ENCODE measurements at regions not wholly inside any gene's neighbourhood (a gene's known extent, or its start where the extent isn't known, plus 50 kb on each side); places are given as distances from the start of the nearest gene placed in this dataset.

DNA sequence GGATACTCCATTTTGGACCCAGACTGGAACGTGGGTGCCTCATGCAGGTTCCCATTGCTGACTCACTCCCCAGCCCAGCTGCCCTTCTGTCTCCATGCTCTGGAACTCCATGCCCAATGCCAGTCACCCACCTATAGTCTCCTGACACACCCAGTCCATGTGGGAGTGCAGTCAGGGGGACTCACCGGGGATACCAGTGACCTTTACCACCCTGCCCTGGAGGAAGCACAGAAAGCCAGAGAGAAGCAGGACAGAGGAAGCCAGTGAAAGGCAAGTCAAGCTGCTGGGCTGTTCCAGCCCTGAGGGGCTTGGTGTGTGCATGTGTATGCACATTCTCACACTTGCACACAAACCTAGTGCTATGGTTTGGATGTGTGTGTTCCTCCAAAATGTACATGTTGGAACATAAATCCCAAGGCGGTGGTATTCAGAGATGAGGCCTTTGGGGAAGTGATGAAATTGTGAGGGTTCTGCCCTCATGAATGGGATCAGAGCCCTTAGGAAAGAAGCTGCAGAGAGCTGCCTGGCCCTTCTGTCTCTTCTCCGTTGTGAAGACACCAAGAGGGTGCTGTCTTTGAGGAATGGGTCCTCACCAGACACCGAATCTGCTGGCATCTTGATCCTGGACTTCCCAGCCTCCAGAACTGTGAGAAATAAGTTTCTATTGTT lies 121.4 kb upstream of the MAFB start:
- Mint-ChIP-seq H3K4me1 (no peaks in the 10 kb centered on the region), H3K36me3 (no peaks in the 10 kb centered on the region), H3K9me3 (no peaks in the 10 kb centered on the region), H3K27ac (no peak overlapping the region), H3K4me3 (no peak overlapping the region)
- DNase-seq (ENCODE audit: low spot score in 2 of 2) = no peak
- ATAC-seq = no peak

DNA sequence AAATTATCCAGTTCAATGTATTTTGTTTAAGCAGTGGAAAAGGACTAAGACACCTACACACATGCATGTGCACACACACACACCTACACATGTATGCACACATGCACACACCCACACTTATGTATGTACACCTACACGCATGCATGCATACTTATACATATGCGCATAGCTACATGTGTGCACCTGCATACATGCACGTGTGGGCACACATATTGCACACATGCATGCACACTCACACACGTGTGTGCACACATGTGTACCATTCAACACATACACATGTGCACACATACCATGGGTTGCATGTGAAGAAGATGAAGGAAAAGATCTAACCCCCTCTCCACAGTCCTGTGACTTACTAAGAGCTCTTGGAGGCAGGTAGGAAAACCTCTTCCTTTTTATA lies 122.0 kb upstream of the MAFB start:
- ATAC-seq = no peak
- H3K9me3 Mint-ChIP-seq = no peaks in the 10 kb centered on the region
- no peak overlapping the region for H3K4me3 Mint-ChIP-seq
- no peaks in the 10 kb centered on the region for H3K4me1 Mint-ChIP-seq
- H3K36me3 Mint-ChIP-seq = no peaks in the 10 kb centered on the region
- DNase-seq (ENCODE audit: low spot score in 2 of 2) = no peak
- no peak overlapping the region for H3K27ac Mint-ChIP-seq

DNA sequence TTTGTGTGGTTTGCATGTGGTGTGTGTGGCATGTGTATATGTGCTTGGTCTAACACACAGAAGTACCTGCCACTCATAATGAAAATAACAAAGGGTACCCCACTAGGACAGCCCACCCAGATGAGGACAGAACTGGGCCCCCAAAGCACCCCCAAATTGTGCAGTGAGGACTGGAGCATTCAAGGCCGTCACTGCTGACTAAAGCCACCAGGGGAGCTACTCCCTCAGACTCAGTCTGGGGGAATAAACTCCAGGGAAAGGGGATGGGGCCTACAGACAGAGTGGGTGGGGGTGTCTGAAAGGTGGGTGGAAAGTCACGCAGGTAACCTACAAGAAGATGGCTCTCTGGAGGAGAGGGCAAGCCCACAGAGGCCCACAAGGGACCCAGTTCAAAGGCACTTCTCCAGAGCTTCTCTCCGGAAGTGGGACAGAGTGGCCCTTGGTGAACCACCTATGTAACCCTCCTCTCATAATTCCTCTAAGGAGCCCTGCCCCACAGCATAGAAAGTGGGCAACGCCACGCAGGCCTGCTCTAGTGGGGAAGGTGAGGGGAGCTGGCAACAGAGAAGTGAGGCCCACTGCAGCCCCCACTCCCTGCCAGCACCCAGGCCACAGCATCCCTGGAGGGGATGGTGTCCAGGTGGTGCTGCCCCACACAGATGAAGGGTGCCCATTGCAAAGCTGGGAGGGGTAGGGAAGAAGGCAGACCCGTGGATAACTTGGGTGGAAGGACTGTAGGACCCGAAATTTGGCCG lies 122.8 kb upstream of the MAFB start:
- H3K4me3 Mint-ChIP-seq = no peak overlapping the region
- ATAC-seq (no peak), DNase-seq (ENCODE audit: low spot score in 2 of 2) (no peak)
- no peaks in the 10 kb centered on the region for H3K9me3 Mint-ChIP-seq
- no peaks in the 10 kb centered on the region for H3K4me1 Mint-ChIP-seq
- H3K27ac Mint-ChIP-seq = no peak overlapping the region
- no peaks in the 10 kb centered on the region for H3K36me3 Mint-ChIP-seq

DNA sequence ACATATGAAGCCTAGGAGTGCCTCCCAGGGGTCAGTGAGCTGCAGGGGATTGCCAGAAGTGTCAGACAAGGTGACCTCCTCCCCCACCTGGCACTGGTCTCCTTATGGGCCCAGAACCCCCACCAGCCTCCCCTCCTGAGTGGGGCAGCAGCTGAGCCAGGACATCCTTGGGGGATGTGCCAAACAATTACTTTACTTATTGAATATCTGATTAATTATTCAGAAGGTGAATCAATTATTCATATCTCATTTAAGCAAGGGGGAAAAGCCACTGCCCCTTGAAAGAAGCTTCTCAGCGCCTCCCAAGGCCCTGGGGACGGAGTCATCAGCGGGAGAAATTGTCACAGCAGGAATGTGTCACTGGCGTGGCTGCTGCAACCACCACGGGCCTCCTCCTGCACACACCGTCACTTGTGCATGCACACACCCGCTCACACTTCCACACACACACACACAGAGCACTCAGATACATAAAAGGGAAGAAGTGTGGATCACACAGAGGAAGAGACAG lies 123.4 kb upstream of the MAFB start:
- ATAC-seq = no peak
- Mint-ChIP-seq H3K9me3 (no peaks in the 10 kb centered on the region), H3K4me3 (no peak overlapping the region), H3K36me3 (no peaks in the 10 kb centered on the region), H3K27ac (no peak overlapping the region), H3K4me1 (no peaks in the 10 kb centered on the region)
- DNase-seq (ENCODE audit: low spot score in 2 of 2) = no peak

DNA sequence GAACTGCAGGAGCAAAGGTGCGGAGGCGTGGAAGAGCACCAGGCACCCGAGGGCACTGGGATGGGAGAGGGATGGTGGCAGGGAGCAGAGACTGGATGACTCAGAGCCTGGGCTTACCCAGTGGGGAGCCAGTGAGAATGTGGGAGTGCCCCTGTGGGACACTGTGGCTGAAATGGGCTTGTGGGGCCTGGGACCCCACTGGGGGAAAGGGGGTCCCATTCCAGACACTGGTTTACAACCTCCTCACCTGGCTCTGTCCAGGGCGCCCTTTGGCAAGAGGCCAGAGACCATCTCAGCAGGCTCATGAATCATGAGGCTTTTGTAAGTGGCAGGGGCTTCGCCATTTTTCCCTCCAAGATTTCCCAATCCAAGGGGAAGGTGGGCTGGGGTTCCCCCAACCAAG lies 124.0 kb upstream of the MAFB start:
- H3K27ac Mint-ChIP-seq = no peak overlapping the region
- ATAC-seq (no peak), DNase-seq (ENCODE audit: low spot score in 2 of 2) (no peak)
- no peak overlapping the region for H3K4me3 Mint-ChIP-seq
- no peaks in the 10 kb centered on the region for H3K4me1 Mint-ChIP-seq
- no peaks in the 10 kb centered on the region for H3K36me3 Mint-ChIP-seq
- no peaks in the 10 kb centered on the region for H3K9me3 Mint-ChIP-seq

DNA sequence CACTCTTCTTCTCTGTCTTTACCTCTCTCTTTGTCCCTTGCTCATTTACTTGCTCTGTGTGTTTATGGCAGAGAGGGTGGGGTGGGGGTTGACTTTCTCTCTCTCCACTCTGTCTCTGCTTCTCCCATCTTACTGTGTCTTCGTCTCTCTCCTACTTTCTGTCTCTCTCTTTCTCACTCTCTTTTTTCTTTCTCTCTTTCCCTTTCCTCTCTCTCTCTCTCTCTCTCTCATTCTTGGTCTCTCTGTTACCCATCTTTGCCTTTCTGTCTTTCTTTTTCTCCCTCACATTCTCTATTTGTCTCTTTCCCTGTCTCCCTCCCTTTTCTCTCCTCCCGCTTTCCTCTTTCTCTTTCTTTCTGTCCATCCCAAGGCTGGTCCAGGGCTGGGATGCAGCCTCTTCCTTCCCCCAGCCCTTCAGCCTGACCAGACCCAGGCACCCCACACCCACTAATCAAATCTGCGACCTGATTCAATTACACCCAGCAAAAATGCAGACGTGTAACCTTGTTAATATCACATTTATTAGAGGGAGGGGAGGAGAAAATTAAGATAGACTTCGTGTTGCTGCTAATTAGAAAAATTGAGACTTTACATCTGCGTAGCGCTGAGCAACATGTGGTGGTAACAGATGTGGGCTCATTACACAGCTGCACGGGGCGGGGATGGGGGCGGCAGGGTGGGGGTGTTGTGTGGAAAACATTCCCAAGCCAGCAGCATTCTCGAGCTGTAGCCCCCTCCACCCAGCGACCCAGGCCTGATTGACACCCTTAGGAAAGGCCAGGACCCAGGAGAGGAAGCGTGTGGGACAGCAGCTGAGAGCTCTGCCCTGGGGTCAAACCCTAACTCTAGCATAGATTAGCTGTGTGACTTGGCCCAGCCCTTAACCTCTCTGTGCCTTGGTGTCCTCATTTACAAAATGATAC lies 124.9 kb upstream of the MAFB start:
- Mint-ChIP-seq H3K4me3 (no peak overlapping the region), H3K9me3 (no peaks in the 10 kb centered on the region), H3K36me3 (no peaks in the 10 kb centered on the region), H3K4me1 (no peaks in the 10 kb centered on the region), H3K27ac (no peak overlapping the region)
- ATAC-seq (peak; percentile 6), DNase-seq (ENCODE audit: low spot score in 2 of 2) (no peak)

DNA sequence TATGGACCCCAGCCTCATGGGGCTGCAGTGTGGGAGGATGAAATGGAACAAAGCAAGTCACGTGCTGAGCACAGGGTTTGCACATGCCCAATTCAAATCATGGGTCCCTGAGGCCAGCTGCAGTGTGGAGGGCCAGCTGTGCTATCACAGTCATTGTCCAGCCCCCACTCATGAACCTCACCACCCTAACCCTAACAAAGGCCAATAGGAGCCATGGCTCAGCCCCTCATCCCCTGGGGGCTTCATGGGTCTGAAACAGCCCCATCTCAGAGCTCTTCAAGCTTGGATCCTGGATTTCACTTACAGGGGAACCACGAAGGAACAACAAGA lies 125.6 kb upstream of the MAFB start:
- DNase-seq (ENCODE audit: low spot score in 2 of 2) (no peak), ATAC-seq (no peak)
- no peak overlapping the region for H3K4me3 Mint-ChIP-seq
- no peaks in the 10 kb centered on the region for H3K4me1 Mint-ChIP-seq
- no peaks in the 10 kb centered on the region for H3K36me3 Mint-ChIP-seq
- no peaks in the 10 kb centered on the region for H3K9me3 Mint-ChIP-seq
- H3K27ac Mint-ChIP-seq = no peak overlapping the region

DNA sequence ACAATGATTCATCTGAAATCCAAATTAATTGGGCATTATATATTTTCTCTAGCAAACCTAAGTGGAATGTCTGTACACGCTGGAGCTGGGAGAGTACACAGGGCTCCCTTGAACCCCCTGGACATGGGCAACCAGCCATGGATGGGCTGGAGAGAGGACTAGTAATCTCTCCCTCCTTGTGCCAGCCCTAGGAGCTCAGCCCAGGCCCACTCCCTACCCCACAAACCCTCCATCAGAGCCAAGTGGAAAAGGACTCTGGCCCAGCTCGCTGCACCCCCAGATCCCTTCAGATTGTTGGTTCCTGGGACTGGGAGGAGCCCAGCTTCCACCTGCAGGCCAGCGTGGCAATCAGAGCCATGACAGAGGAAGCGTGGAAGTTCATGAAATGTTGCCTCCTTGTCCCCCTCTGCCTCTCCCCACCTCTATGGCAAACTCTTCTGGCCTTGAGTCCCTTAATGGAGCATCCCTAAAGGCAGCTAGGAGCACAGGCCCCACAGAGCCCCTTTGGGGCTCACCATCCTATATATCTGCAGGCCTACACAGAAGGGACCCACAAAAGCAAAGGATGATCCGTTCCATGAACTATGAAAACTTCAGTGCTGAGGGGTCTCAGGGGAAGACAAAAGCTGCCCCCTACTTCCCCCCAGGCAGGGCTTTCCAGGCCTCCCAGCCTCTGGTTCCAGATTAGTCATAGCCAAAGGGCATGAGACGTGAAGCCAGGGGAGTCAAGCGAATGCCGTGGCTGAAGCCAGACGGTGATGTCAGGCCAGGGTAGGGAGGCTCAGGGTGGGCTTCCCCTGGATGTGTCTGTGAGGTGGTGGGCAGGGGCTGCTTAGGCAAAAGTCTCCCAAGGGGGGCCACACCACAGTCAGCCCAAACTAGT lies 126.4 kb upstream of the MAFB start:
- DNase-seq (ENCODE audit: low spot score in 2 of 2) (no peak), ATAC-seq (no peak)
- H3K4me3 Mint-ChIP-seq = no peak overlapping the region
- no peaks in the 10 kb centered on the region for H3K36me3 Mint-ChIP-seq
- no peak overlapping the region for H3K27ac Mint-ChIP-seq
- no peaks in the 10 kb centered on the region for H3K4me1 Mint-ChIP-seq
- no peaks in the 10 kb centered on the region for H3K9me3 Mint-ChIP-seq

DNA sequence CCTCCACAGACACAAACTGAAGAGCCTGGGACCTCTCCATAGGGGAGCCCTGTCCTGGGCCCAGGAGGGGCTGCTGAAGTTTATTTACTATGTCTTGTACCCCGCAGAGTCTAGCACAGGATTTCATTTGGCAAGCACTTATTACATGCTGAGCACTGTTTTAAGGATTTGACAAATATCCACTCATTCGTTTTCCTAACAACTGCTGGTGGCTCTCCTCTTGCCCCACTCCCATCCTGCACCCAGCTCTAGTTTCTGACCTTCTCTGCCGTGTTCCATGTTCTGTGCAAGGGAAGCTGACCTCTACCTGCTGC lies 127.0 kb upstream of the MAFB start:
- Mint-ChIP-seq H3K4me1 (no peaks in the 10 kb centered on the region), H3K27ac (no peak overlapping the region), H3K4me3 (no peak overlapping the region), H3K36me3 (no peaks in the 10 kb centered on the region), H3K9me3 (no peaks in the 10 kb centered on the region)
- no peak for DNase-seq (ENCODE audit: low spot score in 2 of 2)
- ATAC-seq = no peak

DNA sequence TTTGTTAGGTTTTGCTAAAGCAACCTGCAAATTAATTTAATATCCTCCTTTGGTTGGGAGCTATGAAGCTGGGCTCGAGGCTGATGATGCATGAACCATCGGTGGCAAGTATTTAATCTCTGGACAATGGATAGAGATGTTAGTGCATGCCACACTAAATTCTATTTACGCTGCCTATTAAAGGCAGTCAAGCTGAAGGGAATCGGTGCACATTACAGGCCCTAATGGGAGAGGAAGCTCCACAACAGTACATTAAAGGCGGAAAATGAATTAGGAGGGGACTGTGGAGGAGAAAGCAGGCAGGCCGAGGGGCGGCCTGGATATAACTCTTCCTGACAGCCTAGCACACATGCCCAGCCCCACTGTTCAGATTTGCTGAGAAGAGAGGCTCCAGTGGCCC lies 132.4 kb upstream of the MAFB start:
- no peak overlapping the region for H3K27ac Mint-ChIP-seq
- H3K36me3 Mint-ChIP-seq = no peaks in the 10 kb centered on the region
- H3K9me3 Mint-ChIP-seq = peaks cover 7% of the 10 kb centered on the region
- no peaks in the 10 kb centered on the region for H3K4me1 Mint-ChIP-seq
- H3K4me3 Mint-ChIP-seq = no peak overlapping the region
- ATAC-seq (no peak), DNase-seq (ENCODE audit: low spot score in 2 of 2) (no peak)

DNA sequence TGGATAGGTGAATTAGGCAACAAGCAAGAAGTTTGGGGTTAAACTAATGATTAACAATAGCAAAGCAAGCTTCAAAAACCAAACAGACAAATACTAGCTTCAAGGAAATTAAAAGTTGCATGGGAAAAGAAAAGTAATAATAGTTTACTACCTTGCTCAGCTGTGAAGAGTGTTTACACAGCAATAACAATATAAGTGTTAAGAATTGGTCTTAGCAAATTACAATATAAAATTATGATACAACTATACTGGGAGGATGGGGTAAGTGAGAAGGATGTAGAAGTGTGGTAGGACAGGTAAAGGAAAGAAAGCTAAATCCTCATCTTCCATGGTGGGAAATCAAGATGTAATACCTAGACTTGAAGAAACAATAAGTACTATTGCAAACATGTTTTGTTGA lies 137.7 kb upstream of the MAFB start:
- no peaks in the 10 kb centered on the region for H3K4me1 Mint-ChIP-seq
- H3K9me3 Mint-ChIP-seq = peaks cover 7% of the 10 kb centered on the region
- ATAC-seq (no peak), DNase-seq (ENCODE audit: low spot score in 2 of 2) (no peak)
- H3K36me3 Mint-ChIP-seq = no peaks in the 10 kb centered on the region
- no peak overlapping the region for H3K27ac Mint-ChIP-seq
- H3K4me3 Mint-ChIP-seq = no peak overlapping the region

DNA sequence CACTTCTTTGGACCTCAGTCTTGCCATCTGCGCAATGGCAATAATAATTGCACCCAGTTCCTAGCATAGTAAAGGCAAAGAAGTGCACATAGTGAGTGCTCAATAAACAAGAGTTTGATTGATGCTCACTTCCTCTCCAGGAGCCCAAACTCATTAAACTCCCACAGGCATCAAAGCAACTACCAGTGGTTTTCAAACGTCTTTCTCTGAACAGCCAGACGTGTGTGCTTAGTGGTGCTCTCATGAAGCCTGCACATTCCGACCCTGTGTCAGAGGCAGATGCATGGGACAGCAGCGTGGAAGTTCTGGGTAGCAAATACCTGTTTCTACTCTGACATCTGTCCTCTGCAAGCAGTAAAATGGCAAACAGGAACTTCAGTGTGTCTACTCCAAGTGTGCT lies 146.3 kb upstream of the MAFB start:
- Mint-ChIP-seq H3K9me3 (peaks cover 6% of the 10 kb centered on the region), H3K36me3 (no peaks in the 10 kb centered on the region), H3K4me3 (no peak overlapping the region), H3K27ac (no peak overlapping the region), H3K4me1 (no peaks in the 10 kb centered on the region)
- DNase-seq (ENCODE audit: low spot score in 2 of 2) (no peak), ATAC-seq (no peak)

DNA sequence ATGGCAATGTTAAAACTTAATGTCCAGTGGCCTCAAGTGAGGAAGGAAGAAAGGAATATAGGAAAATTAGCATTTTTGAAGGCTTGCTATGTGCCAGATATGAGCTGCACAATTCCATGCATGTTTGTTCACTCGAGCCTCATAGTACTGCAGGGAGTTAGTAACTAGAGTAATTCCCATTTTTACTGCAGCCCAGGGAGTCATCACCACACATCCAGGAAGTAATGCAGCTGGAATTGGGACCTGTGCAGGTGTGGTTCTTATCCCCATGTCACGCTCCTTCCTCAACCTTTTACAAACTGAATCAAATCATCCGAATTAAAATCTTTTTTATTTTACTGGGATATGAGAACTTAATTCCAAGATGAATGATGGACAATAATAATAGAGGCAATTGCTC lies 149.5 kb upstream of the MAFB start:
- ATAC-seq (no peak), DNase-seq (ENCODE audit: low spot score in 2 of 2) (no peak)
- Mint-ChIP-seq H3K4me3 (no peak overlapping the region), H3K27ac (no peak overlapping the region), H3K4me1 (no peaks in the 10 kb centered on the region), H3K9me3 (peaks cover 6% of the 10 kb centered on the region), H3K36me3 (no peaks in the 10 kb centered on the region)

DNA sequence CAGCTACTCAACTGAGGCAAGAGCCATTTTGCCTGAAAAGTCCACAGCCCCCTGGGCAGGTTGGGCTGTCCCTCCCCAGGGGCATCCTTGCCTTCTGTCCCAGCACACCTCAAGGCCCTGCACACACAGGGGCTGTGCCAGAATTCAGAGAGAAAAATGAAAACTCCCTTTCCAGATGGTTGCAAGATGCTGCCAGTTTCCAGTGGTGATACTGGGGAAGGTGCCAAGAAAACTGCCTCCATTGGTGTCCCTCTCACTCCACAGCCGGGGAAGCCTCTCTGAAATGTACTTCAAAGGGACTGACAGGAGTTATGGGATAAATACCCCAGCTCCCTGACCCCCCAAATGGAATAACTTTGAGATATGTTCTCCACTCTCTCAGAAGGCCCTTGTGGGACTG lies 154.2 kb upstream of the MAFB start:
- H3K36me3 Mint-ChIP-seq = no peaks in the 10 kb centered on the region
- no peaks in the 10 kb centered on the region for H3K4me1 Mint-ChIP-seq
- no peak for DNase-seq (ENCODE audit: low spot score in 2 of 2)
- ATAC-seq = no peak
- H3K27ac Mint-ChIP-seq = no peak overlapping the region
- no peaks in the 10 kb centered on the region for H3K9me3 Mint-ChIP-seq
- no peak overlapping the region for H3K4me3 Mint-ChIP-seq

DNA sequence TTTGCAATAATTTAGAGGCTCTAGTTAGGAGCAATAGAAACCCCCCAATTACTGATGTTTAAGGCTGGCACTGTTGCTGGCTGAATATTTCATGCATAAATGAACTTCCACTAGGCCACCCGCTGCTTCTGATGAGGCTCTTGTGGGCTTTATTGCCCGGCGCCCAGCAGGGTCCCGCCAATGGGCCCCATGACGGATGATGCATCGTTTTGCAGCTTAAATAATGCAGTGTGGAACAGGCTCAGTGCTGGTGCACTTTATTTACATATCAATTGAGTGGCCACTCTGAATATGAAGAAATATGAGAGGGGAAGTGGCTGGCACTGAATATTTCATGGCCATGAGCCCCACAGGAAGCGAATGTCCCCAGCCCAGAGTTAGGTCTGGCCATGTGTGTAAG lies 155.3 kb upstream of the MAFB start:
- Mint-ChIP-seq H3K9me3 (no peaks in the 10 kb centered on the region), H3K4me1 (peaks cover 5% of the 10 kb centered on the region), H3K4me3 (no peak overlapping the region), H3K27ac (no peak overlapping the region), H3K36me3 (no peaks in the 10 kb centered on the region)
- ATAC-seq (no peak), DNase-seq (ENCODE audit: low spot score in 2 of 2) (no peak)
